ENCODE measurements at regions not wholly inside any gene's neighbourhood (a gene's known extent, or its start where the extent isn't known, plus 50 kb on each side); places are given as distances from the start of the nearest gene placed in this dataset.

- Histone ChIP-seq H3K4me1 (no peaks in the 10 kb centered on the region), H3K79me2 (ENCODE audit: low read depth) (no peaks in the 10 kb centered on the region), H3K4me2 (no peak overlapping the region), H3K9me3 (ENCODE audit: low read depth) (peaks cover 4% of the 10 kb centered on the region), H4K20me1 (ENCODE audit: low read depth) (no peaks in the 10 kb centered on the region), H3K27me3 (no peaks in the 10 kb centered on the region), H3K36me3 (no peaks in the 10 kb centered on the region), H3K9ac (no peak overlapping the region), H3F3A (ENCODE audit: low read depth) (no peaks in the 10 kb centered on the region), H3K27ac (no peak overlapping the region), H2AFZ (replicated peaks) (no peak overlapping the region), H3K4me3 (no peak overlapping the region)
- H3K4me3 Mint-ChIP-seq: no peak overlapping the region
- no peaks in the 10 kb centered on the region for H3K27me3 Mint-ChIP-seq (ENCODE audit: insufficient read depth, low read depth)
- no peak for DNase-seq (ENCODE audit: low spot score)
- TF ChIP-seq CTCF (IDR thresholded peaks at IDR 0.05): no peak
- H3K27ac Mint-ChIP-seq: no peak overlapping the region
- H3K36me3 Mint-ChIP-seq: no peaks in the 10 kb centered on the region
- H3K9me3 Mint-ChIP-seq: no peaks in the 10 kb centered on the region
- H3K4me1 Mint-ChIP-seq: no peaks in the 10 kb centered on the region
Observed at GRCh38 chrX:140848800-140849199, 139.2 kb downstream of the LINC00632 start.

- H3K9ac ChIP-seq: no peak overlapping the region
- H3K4me2 ChIP-seq: no peak overlapping the region
- no peaks in the 10 kb centered on the region for H3K36me3 Mint-ChIP-seq
- no peak for TF ChIP-seq EZH2 (IDR thresholded peaks at IDR 0.05)
- no peaks in the 10 kb centered on the region for H3K9me3 ChIP-seq (ENCODE audit: low read depth)
- H4K20me1 ChIP-seq (ENCODE audit: low read depth): no peaks in the 10 kb centered on the region
- no peaks in the 10 kb centered on the region for H3K4me1 ChIP-seq
- no peaks in the 10 kb centered on the region for H3F3A ChIP-seq (ENCODE audit: low read depth)
- H3K36me3 ChIP-seq: no peaks in the 10 kb centered on the region
- H3K9me3 Mint-ChIP-seq: peaks cover 4% of the 10 kb centered on the region
- H3K27me3 ChIP-seq: no peaks in the 10 kb centered on the region
- no peaks in the 10 kb centered on the region for H3K4me1 Mint-ChIP-seq
- no peak overlapping the region for H3K27ac Mint-ChIP-seq
- H3K27ac ChIP-seq: no peak overlapping the region
- no peak for DNase-seq (ENCODE audit: low spot score)
- no peak overlapping the region for H2AFZ ChIP-seq (replicated peaks)
- H3K4me3 ChIP-seq: no peak overlapping the region
- H3K4me3 Mint-ChIP-seq: no peak overlapping the region
- H3K27me3 Mint-ChIP-seq (ENCODE audit: insufficient read depth, low read depth): peaks cover 5% of the 10 kb centered on the region
- H3K79me2 ChIP-seq (ENCODE audit: low read depth): no peaks in the 10 kb centered on the region
Observed at GRCh38 chrX:140860718-140861117, 141.7 kb upstream of the SPANXB1 start.

GRCh38 chrX:140866446-140866845 is 135.9 kb upstream of the SPANXB1 start:
- H3K79me2 ChIP-seq (ENCODE audit: low read depth): no peaks in the 10 kb centered on the region
- H2AFZ ChIP-seq (replicated peaks): no peak overlapping the region
- H4K20me1 ChIP-seq (ENCODE audit: low read depth): no peaks in the 10 kb centered on the region
- no peak overlapping the region for H3K27ac Mint-ChIP-seq
- no peak overlapping the region for H3K4me3 ChIP-seq
- peaks cover 6% of the 10 kb centered on the region for H3K9me3 ChIP-seq (ENCODE audit: low read depth)
- no peak for DNase-seq (ENCODE audit: low spot score)
- no peaks in the 10 kb centered on the region for H3K36me3 Mint-ChIP-seq
- H3K9me3 Mint-ChIP-seq: no peaks in the 10 kb centered on the region
- H3K4me1 ChIP-seq: no peaks in the 10 kb centered on the region
- H3K4me1 Mint-ChIP-seq: no peaks in the 10 kb centered on the region
- H3K27ac ChIP-seq: no peak overlapping the region
- H3K4me2 ChIP-seq: no peak overlapping the region
- no peak overlapping the region for H3K4me3 Mint-ChIP-seq
- H3K9ac ChIP-seq: no peak overlapping the region
- TF ChIP-seq CTCF (IDR thresholded peaks at IDR 0.05) (no peak), EZH2 (IDR thresholded peaks at IDR 0.05) (no peak), EZH2phosphoT487 (IDR thresholded peaks at IDR 0.05) (no peak)
- H3K36me3 ChIP-seq: no peaks in the 10 kb centered on the region
- no peaks in the 10 kb centered on the region for H3K27me3 ChIP-seq
- peaks cover 6% of the 10 kb centered on the region for H3K27me3 Mint-ChIP-seq (ENCODE audit: insufficient read depth, low read depth)
- H3F3A ChIP-seq (ENCODE audit: low read depth): no peaks in the 10 kb centered on the region

GRCh38 chrX:140912606-140913005 is 89.8 kb upstream of the SPANXB1 start:
- no peak overlapping the region for H3K4me3 ChIP-seq
- H2AFZ ChIP-seq (replicated peaks): no peak overlapping the region
- TF ChIP-seq CTCF (IDR thresholded peaks at IDR 0.05) (no peak), EZH2 (IDR thresholded peaks at IDR 0.05) (no peak), EZH2phosphoT487 (IDR thresholded peaks at IDR 0.05) (no peak)
- no peaks in the 10 kb centered on the region for H3K79me2 ChIP-seq (ENCODE audit: low read depth)
- H3K4me2 ChIP-seq: no peak overlapping the region
- Mint-ChIP-seq H3K4me3 (no peak overlapping the region), H3K4me1 (no peaks in the 10 kb centered on the region), H3K27ac (no peak overlapping the region), H3K9me3 (no peaks in the 10 kb centered on the region), H3K36me3 (no peaks in the 10 kb centered on the region), H3K27me3 (ENCODE audit: insufficient read depth, low read depth) (peaks cover 4% of the 10 kb centered on the region)
- H3K9me3 ChIP-seq (ENCODE audit: low read depth): no peaks in the 10 kb centered on the region
- no peaks in the 10 kb centered on the region for H3F3A ChIP-seq (ENCODE audit: low read depth)
- H3K27me3 ChIP-seq: no peaks in the 10 kb centered on the region
- no peaks in the 10 kb centered on the region for H3K36me3 ChIP-seq
- no peak overlapping the region for H3K27ac ChIP-seq
- DNase-seq (ENCODE audit: low spot score): no peak
- H3K4me1 ChIP-seq: no peaks in the 10 kb centered on the region
- no peak overlapping the region for H3K9ac ChIP-seq
- no peaks in the 10 kb centered on the region for H4K20me1 ChIP-seq (ENCODE audit: low read depth)
